ENCODE measurements at regions not wholly inside any gene's neighbourhood (a gene's known extent, or its start where the extent isn't known, plus 50 kb on each side); places are given as distances from the start of the nearest gene placed in this dataset.

- Histone ChIP-seq H3K9me3 (ENCODE audit: severe bottlenecking) (no peaks in the 10 kb centered on the region), H3K27ac (no peak overlapping the region), H3K27me3 (ENCODE audit: insufficient read depth, low read depth, severe bottlenecking) (no peaks in the 10 kb centered on the region), H3K4me3 (ENCODE audit: low read depth, low read length) (no peak overlapping the region), H3K36me3 (no peaks in the 10 kb centered on the region)
- no peak for DNase-seq
- TF ChIP-seq, protein P1, sequence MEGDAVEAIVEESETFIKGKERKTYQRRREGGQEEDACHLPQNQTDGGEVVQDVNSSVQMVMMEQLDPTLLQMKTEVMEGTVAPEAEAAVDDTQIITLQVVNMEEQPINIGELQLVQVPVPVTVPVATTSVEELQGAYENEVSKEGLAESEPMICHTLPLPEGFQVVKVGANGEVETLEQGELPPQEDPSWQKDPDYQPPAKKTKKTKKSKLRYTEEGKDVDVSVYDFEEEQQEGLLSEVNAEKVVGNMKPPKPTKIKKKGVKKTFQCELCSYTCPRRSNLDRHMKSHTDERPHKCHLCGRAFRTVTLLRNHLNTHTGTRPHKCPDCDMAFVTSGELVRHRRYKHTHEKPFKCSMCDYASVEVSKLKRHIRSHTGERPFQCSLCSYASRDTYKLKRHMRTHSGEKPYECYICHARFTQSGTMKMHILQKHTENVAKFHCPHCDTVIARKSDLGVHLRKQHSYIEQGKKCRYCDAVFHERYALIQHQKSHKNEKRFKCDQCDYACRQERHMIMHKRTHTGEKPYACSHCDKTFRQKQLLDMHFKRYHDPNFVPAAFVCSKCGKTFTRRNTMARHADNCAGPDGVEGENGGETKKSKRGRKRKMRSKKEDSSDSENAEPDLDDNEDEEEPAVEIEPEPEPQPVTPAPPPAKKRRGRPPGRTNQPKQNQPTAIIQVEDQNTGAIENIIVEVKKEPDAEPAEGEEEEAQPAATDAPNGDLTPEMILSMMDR (IDR thresholded peaks at IDR 0.05; ENCODE audit: low read depth, low read length) = no peak
These were observed 461.0 kb downstream of the TBC1D32 start for GRCh38 chr6:120873125-120873865.

- Histone ChIP-seq H3K27me3 (ENCODE audit: insufficient read depth, low read depth, severe bottlenecking) (no peaks in the 10 kb centered on the region), H3K36me3 (no peaks in the 10 kb centered on the region), H3K4me3 (ENCODE audit: low read depth, low read length) (no peak overlapping the region), H3K27ac (no peak overlapping the region), H3K9me3 (ENCODE audit: severe bottlenecking) (no peaks in the 10 kb centered on the region)
- TF ChIP-seq, protein P1 (IDR thresholded peaks at IDR 0.05; ENCODE audit: low read depth, low read length) = no peak
- DNase-seq = no peak
These were observed 462.1 kb downstream of the TBC1D32 start for GRCh38 chr6:120872262-120872578.

GRCh38 chr6:120871416-120872261 lies 462.6 kb downstream of the TBC1D32 start:
- TF ChIP-seq, protein P1 (IDR thresholded peaks at IDR 0.05; ENCODE audit: low read depth, low read length) = no peak
- Histone ChIP-seq H3K36me3 (no peaks in the 10 kb centered on the region), H3K27ac (no peak overlapping the region), H3K27me3 (ENCODE audit: insufficient read depth, low read depth, severe bottlenecking) (no peaks in the 10 kb centered on the region), H3K4me3 (ENCODE audit: low read depth, low read length) (no peak overlapping the region), H3K9me3 (ENCODE audit: severe bottlenecking) (no peaks in the 10 kb centered on the region)
- DNase-seq = no peak

- Histone ChIP-seq H3K27ac (no peak overlapping the region), H3K27me3 (ENCODE audit: insufficient read depth, low read depth, severe bottlenecking) (no peaks in the 10 kb centered on the region), H3K36me3 (no peaks in the 10 kb centered on the region), H3K9me3 (ENCODE audit: severe bottlenecking) (no peaks in the 10 kb centered on the region), H3K4me3 (ENCODE audit: low read depth, low read length) (no peak overlapping the region)
- DNase-seq = no peak
- TF ChIP-seq, protein P1 (IDR thresholded peaks at IDR 0.05; ENCODE audit: low read depth, low read length) = no peak
These were observed 464.9 kb downstream of the TBC1D32 start for GRCh38 chr6:120869397-120869796.

DNA sequence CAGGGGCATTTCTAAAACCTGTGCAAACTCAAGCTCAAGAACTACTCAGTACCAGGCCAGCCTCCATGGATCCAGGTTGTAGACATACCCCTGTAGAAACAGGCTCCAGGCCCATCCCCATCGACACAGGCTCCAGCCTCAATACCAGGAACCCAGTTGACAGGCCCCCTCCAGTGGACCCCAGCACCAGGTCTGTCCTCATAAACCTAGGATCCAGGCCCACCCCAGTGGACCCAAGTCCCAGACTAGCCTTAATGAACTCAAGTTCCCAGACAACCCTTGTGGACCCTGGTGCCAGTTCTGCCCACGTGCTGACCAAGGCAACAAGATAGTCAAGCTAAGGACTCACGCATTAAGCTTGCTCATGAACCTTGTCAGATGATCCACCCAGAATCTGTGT lies 476.9 kb downstream of the TBC1D32 start:
- no peak overlapping the region for H3K27ac ChIP-seq

More for the DNA sequence above, 476.9 kb downstream of the TBC1D32 start:
- Histone ChIP-seq H3K4me3 (ENCODE audit: low read depth, low read length) (no peak overlapping the region), H3K27me3 (ENCODE audit: insufficient read depth, low read depth, severe bottlenecking) (no peaks in the 10 kb centered on the region), H3K36me3 (no peaks in the 10 kb centered on the region), H3K9me3 (ENCODE audit: severe bottlenecking) (no peaks in the 10 kb centered on the region)
- no peak for DNase-seq
- TF ChIP-seq, protein P1 (IDR thresholded peaks at IDR 0.05; ENCODE audit: low read depth, low read length) = no peak
